IMR-90 (cell line): ENCODE measurements at regions not wholly inside any gene's neighbourhood (a gene's known extent, or its start where the extent isn't known, plus 50 kb on each side); places are given as distances from the start of the nearest gene placed in this dataset.

Experiments
- ATAC-seq: fragments of 200-7000 bp; cut with Tn5 transposase; 2 replicates; pipeline ENCODE4 v1.9.1; 2020; ENCODE audit warnings: low read depth, mild to moderate bottlenecking, moderate library complexity
- BruUV-seq: library from RNA; stranded (reverse); fragments of 400-500 nt; replicated peaks from 2 replicates; lab custom pipeline; 2021; lab: Mats Ljungman, UMichigan
- CTCF ChIA-PET: fragments of 300-600 bp; formaldehyde crosslinking; extraction: SDS; loops from one replicate; lab custom pipeline; 2021; ENCODE audit warnings: antibody characterized with exemption; lab: Yijun Ruan, JAX
- POLR2A ChIA-PET: fragments of 300-600 bp; sonication (Branson Sonifier 250); formaldehyde crosslinking; loops from one replicate; lab custom pipeline; 2022; ENCODE audit warnings: antibody characterized with exemption; ENCODE audit not compliant: unreplicated experiment; lab: Charles Lee
- DNase-seq: peaks from one replicate; pipeline ENCODE4 v3.0.0; 2013
- H2AFZ ChIP-seq: replicated peaks from 2 replicates; pipeline ENCODE3; 2013; ENCODE audit warnings: low read length, mild to moderate bottlenecking; ENCODE audit not compliant: poor library complexity
- H2AK5ac ChIP-seq: 2 replicates; pipeline ENCODE4 v1.6.1; 2013; ENCODE audit warnings: low read depth, low read length, inconsistent platforms
- H2AK9ac ChIP-seq: replicated peaks from 2 replicates; pipeline ENCODE3; 2013; ENCODE audit warnings: mild to moderate bottlenecking, low read depth, low read length, moderate library complexity; ENCODE audit not compliant: poor library complexity
- H2BK120ac ChIP-seq: 2 replicates; pipeline ENCODE4 v1.6.1; 2013; ENCODE audit warnings: low read depth, low read length, inconsistent platforms
- H2BK15ac ChIP-seq: 3 replicates; pipeline ENCODE4 v1.6.1; 2013; ENCODE audit warnings: low read depth, low read length, inconsistent platforms
- H2BK20ac ChIP-seq: 2 replicates; pipeline ENCODE4 v1.6.1; 2013; ENCODE audit warnings: low read depth, mild to moderate bottlenecking, inconsistent platforms, low read length, moderate library complexity
- H2BK5ac ChIP-seq: 2 replicates; pipeline ENCODE4 v1.6.1; 2013; ENCODE audit warnings: mild to moderate bottlenecking, low read depth, low read length, inconsistent platforms; ENCODE audit not compliant: poor library complexity, severe bottlenecking
- H3K14ac ChIP-seq: replicated peaks from 2 replicates; pipeline ENCODE4 v1.6.1; 2013; ENCODE audit warnings: low read depth, low read length, inconsistent platforms
- H3K18ac ChIP-seq: 2 replicates; pipeline ENCODE4 v1.6.1; 2013; ENCODE audit warnings: low read depth, low read length, control low read depth
- H3K23ac ChIP-seq: 2 replicates; pipeline ENCODE4 v1.6.1; 2013; ENCODE audit warnings: low read depth, low read length, inconsistent platforms
- H3K27ac ChIP-seq: 2 replicates; pipeline ENCODE4 v1.5.1; 2013; ENCODE audit warnings: mild to moderate bottlenecking, control low read depth, low read length; ENCODE audit not compliant: insufficient read depth
- H3K27me3 ChIP-seq: 2 replicates; pipeline ENCODE4 v1.6.1; 2013; ENCODE audit warnings: low read length; ENCODE audit not compliant: control insufficient read depth, insufficient read depth
- H3K36me3 ChIP-seq: 2 replicates; pipeline ENCODE4 v1.6.1; 2013; ENCODE audit warnings: low read length, mixed read lengths; ENCODE audit not compliant: control insufficient read depth, insufficient read depth
- H3K4ac ChIP-seq: 2 replicates; pipeline ENCODE4 v1.6.1; 2013; ENCODE audit warnings: low read depth, low read length, inconsistent platforms
- H3K4me1 ChIP-seq: 2 replicates; pipeline ENCODE4 v1.6.1; 2013; ENCODE audit warnings: low read length, mixed read lengths; ENCODE audit not compliant: control insufficient read depth, insufficient read depth
- H3K4me2 ChIP-seq: 2 replicates; pipeline ENCODE4 v1.6.1; 2013; ENCODE audit warnings: low read depth, mild to moderate bottlenecking, control low read depth, low read length, moderate library complexity
- H3K4me3 ChIP-seq: 2 replicates; pipeline ENCODE4 v1.5.1; 2013; ENCODE audit warnings: low read depth, mild to moderate bottlenecking, control low read depth, low read length, moderate library complexity; ENCODE audit not compliant: insufficient read depth
- H3K56ac ChIP-seq: 2 replicates; pipeline ENCODE4 v1.6.1; 2013; ENCODE audit warnings: low read length, inconsistent platforms; ENCODE audit not compliant: insufficient read depth; ENCODE audit errors: extremely low read depth
- H3K79me1 ChIP-seq, 2 experiments: 2 replicates each; pipeline ENCODE4 v1.6.1; 2013; ENCODE audit warnings: low read length in 2 of 2, inconsistent platforms in 1 of 2, low read depth in 1 of 2
- H3K9ac ChIP-seq: 2 replicates; pipeline ENCODE4 v1.6.1; 2013; ENCODE audit warnings: low read depth, low read length, control low read depth
- H3K9me1 ChIP-seq: 2 replicates; pipeline ENCODE4 v1.6.1; 2013; ENCODE audit warnings: low read length, inconsistent platforms; ENCODE audit not compliant: insufficient read depth
- H3K9me3 ChIP-seq: 2 replicates; pipeline ENCODE4 v1.6.1; 2013; ENCODE audit warnings: low read length; ENCODE audit not compliant: control insufficient read depth, insufficient read depth
- H4K20me1 ChIP-seq: 2 replicates; pipeline ENCODE4 v1.6.1; 2013; ENCODE audit warnings: low read length, inconsistent platforms; ENCODE audit not compliant: insufficient read depth
- H4K5ac ChIP-seq: 2 replicates; pipeline ENCODE4 v1.6.1; 2013; ENCODE audit warnings: mild to moderate bottlenecking, low read depth, low read length, control low read depth
- H4K8ac ChIP-seq, 2 experiments: 2 replicates each; pipeline ENCODE4 v1.6.1; 2013; ENCODE audit warnings: low read depth in 2 of 2, low read length in 2 of 2, control low read depth in 1 of 2, inconsistent platforms in 1 of 2
- H4K91ac ChIP-seq: 2 replicates; pipeline ENCODE4 v1.6.1; 2013; ENCODE audit warnings: low read depth, low read length, inconsistent platforms; ENCODE audit not compliant: insufficient read depth
- CEBPB ChIP-seq: IDR thresholded peaks from 2 replicates; pipeline ENCODE4 v1.6.1; 2012; ENCODE audit warnings: low read depth, low read length, improper control_type of control experiment
- POLR2A ChIP-seq: IDR thresholded peaks from 2 replicates; pipeline ENCODE4 v1.6.1; 2012; ENCODE audit warnings: mild to moderate bottlenecking, low read depth, low read length
- RFX5 ChIP-seq: IDR thresholded peaks from 2 replicates; pipeline ENCODE4 v1.8.0; 2012; ENCODE audit warnings: low read depth, mild to moderate bottlenecking, low read length, moderate library complexity
- WGBS, 2 experiments: methylation state at CpG; one replicate each; pipeline versions ENCODE4 v1.1.5 to v1.1.7; 2013; ENCODE audit warnings: missing lambda C conversion rate in 2 of 2; ENCODE audit not compliant: insufficient read length in 1 of 2; ENCODE audit errors: extremely low coverage in 2 of 2; 5-methylcytosine and 5-hydroxymethylcytosine counted together
- dilution Hi-C: fragments of 300-500 bp; cut with HindIII; formaldehyde crosslinking; loops from one replicate; pipeline ENCODE4 v1.14.3; 2018; ENCODE audit warnings: low sequenced_read_pairs; ENCODE audit not compliant: unreplicated experiment
- in situ Hi-C: fragments of 300-500 bp; cut with MboI; formaldehyde crosslinking; loops from 3 replicates; pipeline ENCODE4 v1.14.3; 2019; ENCODE audit warnings: low sequenced_read_pairs, inconsistent platforms, mixed read lengths
- intact Hi-C: fragments of 100-400 bp; cut with micrococcal nuclease; formaldehyde crosslinking; loops from 2 replicates; pipeline ENCODE4 v1.10.0; 2022

DNA sequence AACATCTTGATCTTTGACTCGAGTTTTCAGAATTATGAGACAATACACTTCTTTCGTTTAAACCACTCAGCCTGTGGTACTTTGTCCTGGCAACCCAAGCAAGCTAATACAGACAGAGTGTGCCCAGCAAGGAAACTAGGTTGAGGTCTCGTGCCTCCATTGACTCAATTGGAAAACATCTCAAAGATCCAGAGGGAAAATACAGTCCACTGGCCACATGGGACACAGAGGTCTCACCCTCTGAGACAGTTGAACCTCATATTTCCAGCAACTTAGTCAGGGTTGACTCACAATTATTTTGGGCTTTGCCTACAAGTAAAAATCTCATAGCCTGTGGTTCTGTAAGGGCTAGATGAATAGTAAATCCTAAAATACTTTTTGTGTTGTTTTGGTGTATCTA, 631.5 kb downstream of the MTRR start:
- H4K91ac ChIP-seq = no peak overlapping the region
- no peak overlapping the region for H3K4me2 ChIP-seq

More for the DNA sequence above, 631.5 kb downstream of the MTRR start:
- intact Hi-C loops (no loop called here), in situ Hi-C loops (no loop called here), dilution Hi-C loops (no loop called here)
- no peak overlapping the region for H3K4ac ChIP-seq
- no TSS peak for BruUV-seq
- H3K14ac ChIP-seq = no peak overlapping the region
- H2AFZ ChIP-seq = peak overlapping the region; percentile 19
- H4K8ac ChIP-seq = no peak overlapping the region
- H2BK120ac ChIP-seq = no peak overlapping the region
- no peak overlapping the region for H2BK5ac ChIP-seq
- peak overlapping the region; percentile 24; the same call in 1 of the 2 replicates for H3K23ac ChIP-seq
- WGBS, 2 experiments = no CpG with 5 or more reads among the region's 3 CpGs
- no peaks in the 10 kb centered on the region for H3K9me3 ChIP-seq
- H2AK5ac ChIP-seq = no peak overlapping the region
- no peaks in the 10 kb centered on the region for H3K36me3 ChIP-seq
- no peak overlapping the region for H3K18ac ChIP-seq
- H3K4me3 ChIP-seq = no peak overlapping the region
- H2AK9ac ChIP-seq = no peak overlapping the region
- H3K9ac ChIP-seq = no peak overlapping the region
- ATAC-seq (no peak), DNase-seq (peak; percentile 20)
- no peak overlapping the region for H2BK20ac ChIP-seq
- H3K56ac ChIP-seq = no peak overlapping the region
- H3K27me3 ChIP-seq = no peaks in the 10 kb centered on the region
- no peaks in the 10 kb centered on the region for H3K9me1 ChIP-seq
- no peaks in the 10 kb centered on the region for H3K79me1 ChIP-seq
- no peak overlapping the region for H2BK15ac ChIP-seq
- TF ChIP-seq CEBPB (no peak), POLR2A (no peak), RFX5 (no peak)
- no peaks in the 10 kb centered on the region for H3K4me1 ChIP-seq
- CTCF ChIA-PET = no interaction called here
- no peak overlapping the region for H3K27ac ChIP-seq
- no peak overlapping the region for H4K5ac ChIP-seq
- POLR2A ChIA-PET = no interaction called here
- H4K20me1 ChIP-seq = no peaks in the 10 kb centered on the region
